ENCODE measurements at regions not wholly inside any gene's neighbourhood (a gene's known extent, or its start where the extent isn't known, plus 50 kb on each side); places are given as distances from the start of the nearest gene placed in this dataset.
"Not testable (repeated sequence)": the region's sequence is repeated elsewhere in the genome, so short reads cannot be mapped to it uniquely, and the experiment has no call there.

DNA sequence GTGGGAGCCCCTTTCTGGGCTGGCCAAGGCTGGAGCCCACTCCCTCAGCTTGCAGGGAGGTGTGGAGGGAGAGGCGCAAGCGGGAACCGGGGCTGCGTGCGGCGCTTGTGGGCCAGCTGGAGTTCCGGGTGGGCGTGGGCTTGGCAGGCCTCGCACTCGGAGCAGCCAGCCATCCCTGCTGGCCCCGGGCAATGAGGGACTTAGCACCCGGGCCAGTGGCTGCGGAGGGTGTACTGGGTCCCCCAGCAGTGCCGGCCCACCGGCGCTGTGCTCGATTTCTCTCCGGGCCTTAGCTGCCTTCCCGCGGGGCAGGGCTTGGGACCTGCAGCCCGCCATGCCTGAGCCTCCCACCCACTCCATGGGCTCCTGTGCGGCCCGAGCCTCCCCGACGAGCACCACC is 207.7 kb downstream of the EBLN2 start:
- H3K9me3 ChIP-seq; ATAC-seq (replicated peaks in 1 of 4); POLR2A ChIA-PET; H3K27me3 ChIP-seq (replicated peaks in 1 of 2; ENCODE audit: control insufficient read depth in 2 of 2, extremely low read depth in 1 of 2, insufficient read depth in 2 of 2, low read length in 1 of 2); H3K4me3 Mint-ChIP-seq; H3K4me1 ChIP-seq (ENCODE audit: control insufficient read depth in 1 of 2, extremely low read depth in 1 of 2, insufficient read depth in 2 of 2, low read length in 2 of 2); H3K4me1 Mint-ChIP-seq; H3K4me3 ChIP-seq (ENCODE audit: control insufficient read depth in 1 of 2, extremely low read depth in 1 of 2, low read length in 1 of 2); H3K36me3 Mint-ChIP-seq; H3K27me3 Mint-ChIP-seq; H3K36me3 ChIP-seq (ENCODE audit: control insufficient read depth in 2 of 2, extremely low read depth in 1 of 2, insufficient read depth in 1 of 2, low read length in 1 of 2); CTCF ChIA-PET; H3K27ac ChIP-seq (ENCODE audit: low read length); H3K9me3 Mint-ChIP-seq; H3K27ac Mint-ChIP-seq; DNase-seq: not testable (repeated sequence)
- 80% methylated on average over 1 of the region's 25 CpGs for WGBS (ENCODE audit: insufficient coverage)

DNA sequence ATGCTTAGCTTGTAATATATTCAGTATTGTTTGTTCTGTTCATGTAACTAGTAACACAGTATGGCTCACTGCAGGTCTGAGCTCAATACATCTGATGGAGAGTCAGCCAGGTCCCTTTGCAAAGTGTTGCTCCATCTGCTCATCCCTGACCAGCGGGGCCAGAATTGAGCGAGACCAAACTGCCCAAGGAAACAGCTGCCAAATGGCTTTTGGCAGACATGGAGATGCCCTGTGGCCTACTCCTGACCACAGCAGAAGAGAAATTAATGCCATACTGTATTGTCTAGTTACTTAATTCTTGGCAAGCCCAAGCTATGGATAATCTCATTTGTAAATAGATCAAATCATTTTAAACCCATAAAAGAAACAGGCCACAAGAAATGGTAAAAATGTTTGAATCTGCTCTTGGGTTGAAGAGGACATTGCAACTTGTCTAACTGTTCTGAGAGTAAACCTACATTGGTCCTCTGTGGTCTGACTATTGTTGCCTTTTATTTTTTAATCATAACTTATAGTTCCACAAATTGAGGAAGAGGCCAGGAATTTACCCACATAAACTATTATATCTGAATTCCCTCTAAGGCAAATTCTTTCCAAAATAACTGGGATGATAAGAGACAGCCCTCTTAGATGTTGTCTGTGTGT is 209.5 kb downstream of the EBLN2 start:
- Mint-ChIP-seq H3K27me3 (no peaks in the 10 kb centered on the region), H3K4me1 (no peaks in the 10 kb centered on the region), H3K4me3 (no peak overlapping the region), H3K9me3 (peaks cover 0 to 2% (median 0%) of the 10 kb centered on the region in 3 donors), H3K27ac (no peak overlapping the region), H3K36me3 (no peaks in the 10 kb centered on the region)
- H3K4me3 ChIP-seq (ENCODE audit: control insufficient read depth in 1 of 2, extremely low read depth in 1 of 2, low read length in 1 of 2), result no peak overlapping the region
- WGBS (ENCODE audit: insufficient coverage), result 93% methylated on average over 2 of the region's 2 CpGs
- no peak overlapping the region for H3K27ac ChIP-seq (ENCODE audit: low read length)
- CTCF ChIA-PET, result no interaction called here
- POLR2A ChIA-PET, result no interaction called here
- ATAC-seq (replicated peaks in 1 of 4) (no peak), DNase-seq (no peak)
- no peaks in the 10 kb centered on the region for H3K9me3 ChIP-seq
- no peaks in the 10 kb centered on the region for H3K36me3 ChIP-seq (ENCODE audit: control insufficient read depth in 2 of 2, extremely low read depth in 1 of 2, insufficient read depth in 1 of 2, low read length in 1 of 2)
- H3K27me3 ChIP-seq (replicated peaks in 1 of 2; ENCODE audit: control insufficient read depth in 2 of 2, extremely low read depth in 1 of 2, insufficient read depth in 2 of 2, low read length in 1 of 2), result no peaks in the 10 kb centered on the region
- H3K4me1 ChIP-seq (ENCODE audit: control insufficient read depth in 1 of 2, extremely low read depth in 1 of 2, insufficient read depth in 2 of 2, low read length in 2 of 2), result no peaks in the 10 kb centered on the region

DNA sequence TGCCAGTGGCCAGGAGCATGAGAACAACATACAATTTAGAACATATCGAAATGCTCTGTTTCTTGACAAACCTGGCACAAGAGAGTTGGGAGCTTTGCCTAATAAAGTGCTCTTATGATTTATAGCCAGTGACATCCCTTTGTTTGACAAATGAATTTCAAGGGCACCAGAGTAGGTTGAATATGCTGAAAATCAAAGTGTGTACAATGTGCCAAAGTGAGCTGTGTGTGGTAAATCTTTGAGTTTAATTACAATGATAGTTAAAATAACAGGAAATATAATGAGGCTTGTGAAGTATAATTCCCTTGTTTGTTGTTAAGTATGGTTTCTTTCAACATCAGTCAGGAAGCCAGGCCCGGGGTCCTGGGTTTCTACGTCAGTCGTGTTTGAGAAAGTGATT is 211.9 kb downstream of the EBLN2 start:
- WGBS (ENCODE audit: insufficient coverage), result 81% methylated on average over 3 of the region's 4 CpGs
- H3K9me3 ChIP-seq, result no peaks in the 10 kb centered on the region
- no peak overlapping the region for H3K4me3 Mint-ChIP-seq
- no peaks in the 10 kb centered on the region for H3K4me1 ChIP-seq (ENCODE audit: control insufficient read depth in 1 of 2, extremely low read depth in 1 of 2, insufficient read depth in 2 of 2, low read length in 2 of 2)
- ATAC-seq (replicated peaks in 1 of 4) (no peak), DNase-seq (no peak)
- ChIA-PET CTCF (no interaction called here), POLR2A (no interaction called here)
- H3K36me3 ChIP-seq (ENCODE audit: control insufficient read depth in 2 of 2, extremely low read depth in 1 of 2, insufficient read depth in 1 of 2, low read length in 1 of 2), result no peaks in the 10 kb centered on the region
- H3K27me3 ChIP-seq (replicated peaks in 1 of 2; ENCODE audit: control insufficient read depth in 2 of 2, extremely low read depth in 1 of 2, insufficient read depth in 2 of 2, low read length in 1 of 2), result no peaks in the 10 kb centered on the region
- no peaks in the 10 kb centered on the region for H3K36me3 Mint-ChIP-seq
- H3K4me1 Mint-ChIP-seq, result no peaks in the 10 kb centered on the region
- H3K4me3 ChIP-seq (ENCODE audit: control insufficient read depth in 1 of 2, extremely low read depth in 1 of 2, low read length in 1 of 2), result no peak overlapping the region
- H3K27ac Mint-ChIP-seq, result no peak overlapping the region
- H3K9me3 Mint-ChIP-seq, result peaks cover 0 to 3% (median 2%) of the 10 kb centered on the region in 3 donors
- no peak overlapping the region for H3K27ac ChIP-seq (ENCODE audit: low read length)
- H3K27me3 Mint-ChIP-seq, result no peaks in the 10 kb centered on the region

DNA sequence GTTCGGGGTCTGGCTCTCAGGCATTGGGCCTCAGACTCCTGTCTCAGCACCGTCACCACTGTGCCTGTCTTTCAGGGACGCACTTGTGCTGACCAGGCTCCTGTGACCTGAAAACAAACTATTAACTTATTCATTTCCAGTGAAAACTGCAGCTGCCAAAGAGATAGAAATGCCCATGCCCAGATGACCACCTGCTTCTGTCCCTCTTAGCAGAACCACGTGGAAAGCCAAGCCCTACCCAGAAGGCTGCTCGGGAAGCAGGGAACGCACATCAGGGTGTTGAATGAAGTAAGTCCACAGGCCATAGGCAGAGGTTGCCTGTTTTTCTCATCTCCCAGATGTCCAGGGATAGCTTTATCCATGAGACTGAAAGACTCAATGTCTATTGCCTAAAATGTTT is 219.3 kb downstream of the EBLN2 start:
- Mint-ChIP-seq H3K27ac (no peak overlapping the region), H3K4me3 (no peak overlapping the region), H3K36me3 (no peaks in the 10 kb centered on the region), H3K27me3 (peaks cover 2 to 4% of the 10 kb centered on the region in 2 donors), H3K4me1 (no peaks in the 10 kb centered on the region), H3K9me3 (peaks cover 0 to 3% (median 0%) of the 10 kb centered on the region in 3 donors)
- no peaks in the 10 kb centered on the region for H3K4me1 ChIP-seq (ENCODE audit: control insufficient read depth in 1 of 2, extremely low read depth in 1 of 2, insufficient read depth in 2 of 2, low read length in 2 of 2)
- no peaks in the 10 kb centered on the region for H3K36me3 ChIP-seq (ENCODE audit: control insufficient read depth in 2 of 2, extremely low read depth in 1 of 2, insufficient read depth in 1 of 2, low read length in 1 of 2)
- no peak overlapping the region for H3K4me3 ChIP-seq (ENCODE audit: control insufficient read depth in 1 of 2, extremely low read depth in 1 of 2, low read length in 1 of 2)
- no peak for ATAC-seq (replicated peaks in 1 of 4)
- H3K9me3 ChIP-seq, result no peaks in the 10 kb centered on the region
- POLR2A ChIA-PET, result no interaction called here
- CTCF ChIA-PET, result no interaction called here
- H3K27ac ChIP-seq (ENCODE audit: low read length), result no peak overlapping the region
- H3K27me3 ChIP-seq (replicated peaks in 1 of 2; ENCODE audit: control insufficient read depth in 2 of 2, extremely low read depth in 1 of 2, insufficient read depth in 2 of 2, low read length in 1 of 2), result no peaks in the 10 kb centered on the region
- no peak for DNase-seq
- WGBS (ENCODE audit: insufficient coverage), result 42% methylated on average over 3 of the region's 6 CpGs

DNA sequence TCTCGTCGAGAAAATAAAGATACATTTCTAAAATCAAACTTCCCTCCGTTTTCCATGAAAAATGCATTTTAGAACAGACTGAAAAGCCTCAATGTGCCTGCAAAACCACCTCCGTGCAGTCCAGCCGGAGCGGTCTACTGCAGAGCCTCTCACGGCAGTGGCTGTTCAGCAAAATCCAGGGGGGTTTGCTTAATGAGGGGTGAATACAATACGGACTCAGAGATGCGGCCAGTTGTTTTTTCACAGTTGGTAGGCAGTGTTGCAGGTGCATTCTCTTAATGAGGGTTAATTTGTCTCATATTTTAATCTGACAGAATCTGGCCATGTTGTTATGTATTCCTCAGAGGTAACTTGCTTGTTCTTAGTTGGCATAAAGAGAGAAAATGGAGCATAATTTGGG is 223.0 kb downstream of the EBLN2 start:
- no peaks in the 10 kb centered on the region for H3K9me3 Mint-ChIP-seq
- no peaks in the 10 kb centered on the region for H3K9me3 ChIP-seq
- no peak overlapping the region for H3K27ac Mint-ChIP-seq
- no peaks in the 10 kb centered on the region for H3K36me3 Mint-ChIP-seq
- H3K4me1 Mint-ChIP-seq, result no peaks in the 10 kb centered on the region
- peaks cover 2 to 4% of the 10 kb centered on the region in 2 donors for H3K27me3 Mint-ChIP-seq
- no peak overlapping the region for H3K4me3 ChIP-seq (ENCODE audit: control insufficient read depth in 1 of 2, extremely low read depth in 1 of 2, low read length in 1 of 2)
- 90% methylated on average over 9 of the region's 9 CpGs for WGBS (ENCODE audit: insufficient coverage)
- no peaks in the 10 kb centered on the region for H3K36me3 ChIP-seq (ENCODE audit: control insufficient read depth in 2 of 2, extremely low read depth in 1 of 2, insufficient read depth in 1 of 2, low read length in 1 of 2)
- no peak overlapping the region for H3K27ac ChIP-seq (ENCODE audit: low read length)
- CTCF ChIA-PET, result no interaction called here
- POLR2A ChIA-PET, result no interaction called here
- no peaks in the 10 kb centered on the region for H3K4me1 ChIP-seq (ENCODE audit: control insufficient read depth in 1 of 2, extremely low read depth in 1 of 2, insufficient read depth in 2 of 2, low read length in 2 of 2)
- no peak for DNase-seq
- no peak for ATAC-seq (replicated peaks in 1 of 4)
- no peak overlapping the region for H3K4me3 Mint-ChIP-seq
- no peaks in the 10 kb centered on the region for H3K27me3 ChIP-seq (replicated peaks in 1 of 2; ENCODE audit: control insufficient read depth in 2 of 2, extremely low read depth in 1 of 2, insufficient read depth in 2 of 2, low read length in 1 of 2)

DNA sequence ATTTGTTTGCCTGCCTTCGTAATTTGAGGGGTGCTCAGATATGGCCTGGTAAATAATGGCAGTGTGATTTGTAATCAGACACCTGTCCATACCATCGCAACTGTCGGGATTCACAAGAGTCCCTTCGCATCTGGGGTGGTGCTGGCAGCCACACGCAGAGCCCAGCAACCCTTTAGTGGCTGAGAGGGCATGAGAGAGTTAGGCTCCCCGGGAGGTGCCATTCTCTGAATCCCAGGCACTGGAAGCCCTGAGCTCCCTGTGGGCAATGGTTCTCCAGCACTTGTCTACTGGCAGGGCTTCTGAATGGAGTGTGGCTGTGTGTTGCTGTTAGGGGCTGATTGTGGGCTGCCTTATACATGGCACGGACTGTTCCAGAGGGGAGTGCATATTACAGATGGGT is 230.1 kb downstream of the EBLN2 start:
- H3K4me1 Mint-ChIP-seq, result no peaks in the 10 kb centered on the region
- no peaks in the 10 kb centered on the region for H3K4me1 ChIP-seq (ENCODE audit: control insufficient read depth in 1 of 2, extremely low read depth in 1 of 2, insufficient read depth in 2 of 2, low read length in 2 of 2)
- H3K9me3 ChIP-seq, result no peaks in the 10 kb centered on the region
- no peak overlapping the region for H3K4me3 Mint-ChIP-seq
- H3K4me3 ChIP-seq (ENCODE audit: control insufficient read depth in 1 of 2, extremely low read depth in 1 of 2, low read length in 1 of 2), result no peak overlapping the region
- H3K27me3 Mint-ChIP-seq, result peaks cover 0 to 10% of the 10 kb centered on the region in 2 donors
- no peaks in the 10 kb centered on the region for H3K36me3 ChIP-seq (ENCODE audit: control insufficient read depth in 2 of 2, extremely low read depth in 1 of 2, insufficient read depth in 1 of 2, low read length in 1 of 2)
- peaks cover 2 to 9% (median 4%) of the 10 kb centered on the region in 3 donors for H3K9me3 Mint-ChIP-seq
- H3K27ac Mint-ChIP-seq, result no peak overlapping the region
- ChIA-PET POLR2A (no interaction called here), CTCF (no interaction called here)
- DNase-seq (no peak), ATAC-seq (replicated peaks in 1 of 4) (no peak)
- WGBS (ENCODE audit: insufficient coverage), result 68% methylated on average over 3 of the region's 7 CpGs
- no peak overlapping the region for H3K27ac ChIP-seq (ENCODE audit: low read length)
- no peaks in the 10 kb centered on the region for H3K36me3 Mint-ChIP-seq
- H3K27me3 ChIP-seq (replicated peaks in 1 of 2; ENCODE audit: control insufficient read depth in 2 of 2, extremely low read depth in 1 of 2, insufficient read depth in 2 of 2, low read length in 1 of 2), result no peaks in the 10 kb centered on the region

DNA sequence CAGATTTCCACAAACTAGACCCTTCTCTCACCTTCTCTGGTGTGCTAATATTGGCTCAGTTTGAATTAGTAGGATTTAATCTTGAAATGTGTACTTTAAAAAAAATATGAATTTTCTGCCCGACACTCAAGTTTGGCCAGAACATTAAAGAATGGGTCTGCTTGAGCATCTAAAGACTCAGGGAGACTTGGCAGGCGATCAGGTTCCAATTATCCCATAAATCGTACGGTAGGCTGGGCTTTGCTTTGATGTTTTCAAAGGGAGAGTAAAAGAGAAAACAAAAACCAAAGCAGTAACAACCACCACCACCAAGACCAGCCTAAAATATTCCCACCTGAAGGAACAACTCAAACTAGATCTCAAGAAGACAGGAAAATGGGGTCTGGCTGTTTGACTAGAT is 230.8 kb downstream of the EBLN2 start:
- Mint-ChIP-seq H3K4me3 (no peak overlapping the region), H3K27me3 (peaks cover 0 to 10% of the 10 kb centered on the region in 2 donors), H3K9me3 (peaks cover 2 to 9% (median 4%) of the 10 kb centered on the region in 3 donors), H3K36me3 (no peaks in the 10 kb centered on the region), H3K4me1 (no peaks in the 10 kb centered on the region), H3K27ac (no peak overlapping the region)
- WGBS (ENCODE audit: insufficient coverage), result 80% methylated on average over 1 of the region's 4 CpGs
- H3K4me1 ChIP-seq (ENCODE audit: control insufficient read depth in 1 of 2, extremely low read depth in 1 of 2, insufficient read depth in 2 of 2, low read length in 2 of 2), result no peaks in the 10 kb centered on the region
- no peaks in the 10 kb centered on the region for H3K9me3 ChIP-seq
- H3K27me3 ChIP-seq (replicated peaks in 1 of 2; ENCODE audit: control insufficient read depth in 2 of 2, extremely low read depth in 1 of 2, insufficient read depth in 2 of 2, low read length in 1 of 2), result no peaks in the 10 kb centered on the region
- H3K36me3 ChIP-seq (ENCODE audit: control insufficient read depth in 2 of 2, extremely low read depth in 1 of 2, insufficient read depth in 1 of 2, low read length in 1 of 2), result no peaks in the 10 kb centered on the region
- H3K27ac ChIP-seq (ENCODE audit: low read length), result no peak overlapping the region
- H3K4me3 ChIP-seq (ENCODE audit: control insufficient read depth in 1 of 2, extremely low read depth in 1 of 2, low read length in 1 of 2), result no peak overlapping the region
- DNase-seq (no peak), ATAC-seq (replicated peaks in 1 of 4) (no peak)
- ChIA-PET POLR2A (no interaction called here), CTCF (no interaction called here)

All from T-cell (primary cell).